SH-SY5Y (cell line): ENCODE measurements at regions not wholly inside any gene's neighbourhood (a gene's known extent, or its start where the extent isn't known, plus 50 kb on each side); places are given as distances from the start of the nearest gene placed in this dataset.

ENCODE experiments used
- GATA2 ChIP-seq: IDR thresholded peaks from 2 replicates; pipeline ENCODE4 v1.6.1; 2011; ENCODE audit warnings: mild to moderate bottlenecking, low read depth, low read length
- GATA3 ChIP-seq: IDR thresholded peaks from 2 replicates; pipeline ENCODE4 v1.6.1; 2011; ENCODE audit warnings: low read depth, mild to moderate bottlenecking, low read length, moderate library complexity

DNA sequence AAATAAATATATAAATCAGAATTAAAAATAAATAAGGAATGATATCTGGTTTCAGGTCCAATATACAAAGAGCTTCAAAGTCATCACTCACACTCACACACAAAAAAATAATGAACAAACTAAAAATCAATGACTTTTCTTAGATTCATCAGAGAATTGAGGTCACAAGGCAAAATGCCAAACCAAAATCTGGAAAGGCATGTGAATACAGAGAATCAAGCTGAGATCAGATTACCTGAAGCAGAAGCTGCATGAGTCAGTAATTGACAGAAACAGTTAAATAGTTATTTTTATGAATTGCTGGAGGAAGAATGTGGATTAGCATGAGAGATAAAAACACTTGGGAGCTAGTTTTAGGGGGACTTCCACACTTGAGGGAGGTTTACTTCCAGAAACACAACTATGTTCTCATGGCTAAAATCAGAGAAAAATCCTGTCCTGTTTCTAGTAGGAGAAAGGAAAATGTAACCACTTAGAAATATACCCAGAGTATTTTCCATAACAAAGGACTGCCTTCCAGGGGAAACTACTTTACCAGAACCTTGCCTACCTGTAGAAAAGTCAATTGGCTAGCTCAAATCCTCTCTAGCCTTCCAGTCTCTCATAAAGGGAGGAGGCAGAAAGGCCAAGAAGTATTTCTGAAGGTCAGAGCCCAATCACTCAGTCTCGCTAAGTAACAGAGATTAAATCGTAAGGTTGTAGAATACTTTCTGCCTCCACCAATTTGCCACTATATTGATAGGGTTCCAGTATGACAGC lies 536.6 kb upstream of the NR5A2 start:
- TF ChIP-seq GATA2 (no peak), GATA3 (no peak)
